ENCODE measurements at regions not wholly inside any gene's neighbourhood (a gene's known extent, or its start where the extent isn't known, plus 50 kb on each side); places are given as distances from the start of the nearest gene placed in this dataset.

DNA sequence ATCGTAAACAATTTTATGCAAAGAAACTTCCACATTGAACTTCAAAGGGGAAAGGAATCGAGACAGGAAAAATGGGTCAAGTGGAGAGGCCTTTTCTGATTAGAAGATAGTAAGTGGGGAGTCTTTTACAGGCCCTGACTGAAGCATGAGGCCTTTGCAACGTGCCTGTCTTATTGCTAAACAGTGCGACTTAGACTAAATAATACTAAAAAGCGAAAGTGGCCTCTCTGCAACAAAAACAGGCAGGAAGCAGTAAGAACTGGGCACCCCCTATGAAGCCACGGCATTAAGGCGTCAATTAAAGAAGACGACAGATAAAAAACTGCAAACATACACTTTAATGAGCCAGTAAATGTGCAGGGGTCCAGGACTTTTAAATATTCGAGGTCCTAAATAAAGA lies 283.4 kb upstream of the GRIP1 start:
- no CpG with 5 or more reads among the region's 9 CpGs for WGBS (ENCODE audit: insufficient coverage)
- DNase-seq (ENCODE audit: low read depth in 4 of 6, low spot score in 6 of 6) = no peak
- Histone ChIP-seq H3K9me3 (ENCODE audit: control insufficient read depth, insufficient read depth, low read length) (no peaks in the 10 kb centered on the region), H3K36me3 (ENCODE audit: control insufficient read depth, insufficient read depth, low read length) (no peaks in the 10 kb centered on the region), H3K27ac (ENCODE audit: low read depth, low read length) (no peak overlapping the region), H3K27me3 (ENCODE audit: control insufficient read depth, insufficient read depth, low read length) (no peaks in the 10 kb centered on the region), H3K4me3 (ENCODE audit: low read depth, low read length) (no peak overlapping the region), H3K4me1 (ENCODE audit: control insufficient read depth, insufficient read depth, low read length) (no peaks in the 10 kb centered on the region)

DNA sequence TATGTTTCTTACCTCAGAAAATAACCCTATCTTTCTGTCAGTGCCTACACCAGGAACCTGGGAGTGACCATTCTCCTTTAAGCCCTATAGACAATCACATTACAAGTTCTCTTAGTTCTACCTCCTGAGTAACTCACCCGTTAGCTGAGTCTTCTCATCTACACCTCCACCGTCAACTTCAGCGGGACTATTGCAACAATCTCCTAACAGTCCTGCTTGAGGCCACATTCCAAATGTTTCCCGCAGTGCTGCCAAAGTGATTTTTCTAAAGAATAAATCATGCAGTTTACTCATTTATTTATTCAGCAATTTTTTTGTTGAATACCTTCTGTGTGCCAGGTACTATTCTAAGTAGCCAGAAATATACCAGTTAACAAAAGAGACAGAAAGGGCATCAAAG lies 285.0 kb upstream of the GRIP1 start:
- no peaks in the 10 kb centered on the region for H3K9me3 ChIP-seq (ENCODE audit: control insufficient read depth, insufficient read depth, low read length)
- no peak overlapping the region for H3K4me3 ChIP-seq (ENCODE audit: low read depth, low read length)
- H3K36me3 ChIP-seq (ENCODE audit: control insufficient read depth, insufficient read depth, low read length) = no peaks in the 10 kb centered on the region
- H3K27ac ChIP-seq (ENCODE audit: low read depth, low read length) = no peak overlapping the region
- no peaks in the 10 kb centered on the region for H3K27me3 ChIP-seq (ENCODE audit: control insufficient read depth, insufficient read depth, low read length)
- no peak for DNase-seq (ENCODE audit: low read depth in 4 of 6, low spot score in 6 of 6)
- no peaks in the 10 kb centered on the region for H3K4me1 ChIP-seq (ENCODE audit: control insufficient read depth, insufficient read depth, low read length)
- WGBS (ENCODE audit: insufficient coverage) = 100% methylated on average over 3 of the region's 4 CpGs

DNA sequence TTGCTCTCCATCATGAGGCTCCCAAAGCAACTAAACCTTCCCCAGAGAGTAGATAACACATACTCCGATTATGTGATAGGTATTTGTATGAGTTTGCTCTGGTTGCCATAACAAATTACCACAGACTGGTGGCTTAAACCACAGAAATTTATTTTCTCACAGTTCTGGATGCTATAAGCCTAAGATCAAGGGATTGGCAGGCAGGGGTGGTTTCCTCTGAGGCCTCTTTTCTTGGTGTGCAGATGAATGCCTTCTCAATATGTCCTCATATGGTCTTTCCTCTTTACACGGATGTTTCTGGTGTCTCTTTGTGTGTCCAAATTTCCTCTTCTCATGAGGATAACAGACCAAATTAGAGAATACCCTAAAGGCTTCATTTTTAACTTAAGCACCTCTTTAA lies 285.8 kb upstream of the GRIP1 start:
- H3K27ac ChIP-seq (ENCODE audit: low read depth, low read length) = no peak overlapping the region

GRCh38 chr12:66965621-66966020 lies 286.7 kb upstream of the GRIP1 start:
- peak in 2 of 6 donors; percentile 33 to 59 for DNase-seq (ENCODE audit: low read depth in 4 of 6, low spot score in 6 of 6)
- Histone ChIP-seq H3K4me1 (ENCODE audit: control insufficient read depth, insufficient read depth, low read length) (no peaks in the 10 kb centered on the region), H3K27ac (ENCODE audit: low read depth, low read length) (no peak overlapping the region), H3K36me3 (ENCODE audit: control insufficient read depth, insufficient read depth, low read length) (no peaks in the 10 kb centered on the region), H3K9me3 (ENCODE audit: control insufficient read depth, insufficient read depth, low read length) (no peaks in the 10 kb centered on the region), H3K4me3 (ENCODE audit: low read depth, low read length) (no peak overlapping the region), H3K27me3 (ENCODE audit: control insufficient read depth, insufficient read depth, low read length) (no peaks in the 10 kb centered on the region)
- no CpG with 5 or more reads among the region's 1 CpG for WGBS (ENCODE audit: insufficient coverage)

More for the DNA sequence above, 285.8 kb upstream of the GRIP1 start:
- Histone ChIP-seq H3K27me3 (ENCODE audit: control insufficient read depth, insufficient read depth, low read length) (no peaks in the 10 kb centered on the region), H3K4me3 (ENCODE audit: low read depth, low read length) (no peak overlapping the region), H3K4me1 (ENCODE audit: control insufficient read depth, insufficient read depth, low read length) (no peaks in the 10 kb centered on the region), H3K9me3 (ENCODE audit: control insufficient read depth, insufficient read depth, low read length) (no peaks in the 10 kb centered on the region), H3K36me3 (ENCODE audit: control insufficient read depth, insufficient read depth, low read length) (no peaks in the 10 kb centered on the region)
- no peak for DNase-seq (ENCODE audit: low read depth in 4 of 6, low spot score in 6 of 6)
- no CpG with 5 or more reads among the region's 2 CpGs for WGBS (ENCODE audit: insufficient coverage)

DNA sequence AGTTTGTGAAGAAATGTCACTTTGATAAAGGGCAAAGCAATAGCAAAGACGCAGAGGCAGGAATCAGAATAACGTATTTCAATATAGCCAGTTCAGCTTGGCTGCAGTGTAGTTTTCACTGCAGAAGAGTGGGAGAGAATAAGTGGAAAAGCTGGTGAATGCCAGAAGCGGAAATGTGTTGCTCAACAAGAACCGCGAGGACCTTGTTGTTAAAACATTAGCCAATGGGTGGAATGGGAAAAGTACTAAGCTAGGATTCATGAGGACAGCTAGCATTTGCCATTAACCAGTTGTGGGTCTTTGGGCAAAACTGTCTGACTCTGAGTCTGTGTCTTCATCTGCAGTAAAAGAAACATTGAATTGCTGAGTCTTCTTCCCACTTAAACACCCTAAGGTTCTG lies 292.9 kb upstream of the GRIP1 start:
- no peak for DNase-seq (ENCODE audit: low read depth in 4 of 6, low spot score in 6 of 6)
- no peaks in the 10 kb centered on the region for H3K27me3 ChIP-seq (ENCODE audit: control insufficient read depth, insufficient read depth, low read length)
- 96% methylated on average over 3 of the region's 5 CpGs for WGBS (ENCODE audit: insufficient coverage)
- H3K27ac ChIP-seq (ENCODE audit: low read depth, low read length) = no peak overlapping the region
- H3K9me3 ChIP-seq (ENCODE audit: control insufficient read depth, insufficient read depth, low read length) = no peaks in the 10 kb centered on the region
- H3K36me3 ChIP-seq (ENCODE audit: control insufficient read depth, insufficient read depth, low read length) = no peaks in the 10 kb centered on the region
- no peak overlapping the region for H3K4me3 ChIP-seq (ENCODE audit: low read depth, low read length)
- H3K4me1 ChIP-seq (ENCODE audit: control insufficient read depth, insufficient read depth, low read length) = no peaks in the 10 kb centered on the region

GRCh38 chr12:66976526-66976925 lies 292.6 kb upstream of the CAND1 start:
- H3K4me1 ChIP-seq (ENCODE audit: control insufficient read depth, insufficient read depth, low read length) = no peaks in the 10 kb centered on the region
- no peak for DNase-seq (ENCODE audit: low read depth in 4 of 6, low spot score in 6 of 6)
- no peaks in the 10 kb centered on the region for H3K36me3 ChIP-seq (ENCODE audit: control insufficient read depth, insufficient read depth, low read length)
- no peak overlapping the region for H3K4me3 ChIP-seq (ENCODE audit: low read depth, low read length)
- H3K9me3 ChIP-seq (ENCODE audit: control insufficient read depth, insufficient read depth, low read length) = no peaks in the 10 kb centered on the region
- no peak overlapping the region for H3K27ac ChIP-seq (ENCODE audit: low read depth, low read length)
- no peaks in the 10 kb centered on the region for H3K27me3 ChIP-seq (ENCODE audit: control insufficient read depth, insufficient read depth, low read length)

DNA sequence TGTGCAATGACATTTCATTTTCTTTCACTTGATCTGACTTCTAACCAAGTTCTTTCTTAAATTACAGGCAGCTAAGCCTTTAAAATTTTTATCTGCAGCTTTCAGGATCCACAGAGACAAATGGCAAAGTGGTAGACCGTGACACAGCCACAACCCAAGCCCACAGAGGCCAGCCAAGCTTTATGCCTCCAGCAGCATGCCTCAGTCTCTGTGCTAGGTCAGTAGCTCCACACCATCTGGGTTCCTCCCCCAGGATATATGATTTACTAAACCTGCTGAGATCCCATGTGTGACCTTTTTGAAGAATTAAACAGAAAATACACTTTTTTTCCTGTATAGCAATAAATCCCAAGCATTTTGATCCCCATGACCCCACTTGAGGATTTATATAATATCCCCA lies 290.4 kb upstream of the CAND1 start:
- WGBS (ENCODE audit: insufficient coverage) = 57% methylated on average over 1 of the region's 1 CpG
- no peaks in the 10 kb centered on the region for H3K9me3 ChIP-seq (ENCODE audit: control insufficient read depth, insufficient read depth, low read length)
- H3K4me1 ChIP-seq (ENCODE audit: control insufficient read depth, insufficient read depth, low read length) = no peaks in the 10 kb centered on the region
- H3K4me3 ChIP-seq (ENCODE audit: low read depth, low read length) = no peak overlapping the region
- no peak overlapping the region for H3K27ac ChIP-seq (ENCODE audit: low read depth, low read length)
- H3K27me3 ChIP-seq (ENCODE audit: control insufficient read depth, insufficient read depth, low read length) = no peaks in the 10 kb centered on the region
- H3K36me3 ChIP-seq (ENCODE audit: control insufficient read depth, insufficient read depth, low read length) = no peaks in the 10 kb centered on the region
- DNase-seq (ENCODE audit: low read depth in 4 of 6, low spot score in 6 of 6) = no peak

DNA sequence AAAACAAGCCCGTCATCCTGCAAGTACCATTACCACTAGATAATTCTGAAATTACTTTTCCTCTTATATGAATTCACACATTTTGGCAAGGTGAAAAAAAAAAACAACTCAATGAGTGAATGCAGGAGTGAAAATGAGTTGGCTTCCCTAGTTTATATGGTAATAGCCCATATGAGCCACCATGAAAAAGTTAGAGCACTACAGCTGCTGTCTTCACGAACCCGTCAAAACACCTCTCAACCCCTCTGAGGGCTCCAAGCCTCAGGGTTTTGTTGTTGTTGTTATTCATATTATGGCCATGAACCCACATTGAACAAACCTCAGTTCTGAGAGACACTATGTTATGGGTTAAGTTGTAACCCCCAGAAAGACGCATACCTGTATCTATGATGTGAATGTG lies 289.9 kb upstream of the CAND1 start:
- no CpG with 5 or more reads among the region's 4 CpGs for WGBS (ENCODE audit: insufficient coverage)
- no peaks in the 10 kb centered on the region for H3K9me3 ChIP-seq (ENCODE audit: control insufficient read depth, insufficient read depth, low read length)

GRCh38 chr12:66984077-66984476 lies 285.1 kb upstream of the CAND1 start:
- H3K4me1 ChIP-seq (ENCODE audit: control insufficient read depth, insufficient read depth, low read length) = no peaks in the 10 kb centered on the region
- H3K9me3 ChIP-seq (ENCODE audit: control insufficient read depth, insufficient read depth, low read length) = no peaks in the 10 kb centered on the region
- no peak overlapping the region for H3K4me3 ChIP-seq (ENCODE audit: low read depth, low read length)
- H3K36me3 ChIP-seq (ENCODE audit: control insufficient read depth, insufficient read depth, low read length) = no peaks in the 10 kb centered on the region
- no CpG with 5 or more reads among the region's 2 CpGs for WGBS (ENCODE audit: insufficient coverage)
- H3K27ac ChIP-seq (ENCODE audit: low read depth, low read length) = no peak overlapping the region
- DNase-seq (ENCODE audit: low read depth in 4 of 6, low spot score in 6 of 6) = no peak
- no peaks in the 10 kb centered on the region for H3K27me3 ChIP-seq (ENCODE audit: control insufficient read depth, insufficient read depth, low read length)

More for the DNA sequence above, 289.9 kb upstream of the CAND1 start:
- Histone ChIP-seq H3K4me3 (ENCODE audit: low read depth, low read length) (no peak overlapping the region), H3K27ac (ENCODE audit: low read depth, low read length) (no peak overlapping the region), H3K4me1 (ENCODE audit: control insufficient read depth, insufficient read depth, low read length) (no peaks in the 10 kb centered on the region), H3K27me3 (ENCODE audit: control insufficient read depth, insufficient read depth, low read length) (no peaks in the 10 kb centered on the region), H3K36me3 (ENCODE audit: control insufficient read depth, insufficient read depth, low read length) (no peaks in the 10 kb centered on the region)
- no peak for DNase-seq (ENCODE audit: low read depth in 4 of 6, low spot score in 6 of 6)

- peak in 1 of 6 donors; percentile 51 for DNase-seq (ENCODE audit: low read depth in 4 of 6, low spot score in 6 of 6)
- no peaks in the 10 kb centered on the region for H3K27me3 ChIP-seq (ENCODE audit: control insufficient read depth, insufficient read depth, low read length)
- no peaks in the 10 kb centered on the region for H3K36me3 ChIP-seq (ENCODE audit: control insufficient read depth, insufficient read depth, low read length)
- H3K27ac ChIP-seq (ENCODE audit: low read depth, low read length) = no peak overlapping the region
- no peak overlapping the region for H3K4me3 ChIP-seq (ENCODE audit: low read depth, low read length)
- no CpG with 5 or more reads among the region's 3 CpGs for WGBS (ENCODE audit: insufficient coverage)
- H3K9me3 ChIP-seq (ENCODE audit: control insufficient read depth, insufficient read depth, low read length) = no peaks in the 10 kb centered on the region
- no peaks in the 10 kb centered on the region for H3K4me1 ChIP-seq (ENCODE audit: control insufficient read depth, insufficient read depth, low read length)
Observed at GRCh38 chr12:66984962-66985361, 284.2 kb upstream of the CAND1 start.

Data from spinal cord (tissue), 9 donors.